ENCODE measurements at regions not wholly inside any gene's neighbourhood (a gene's known extent, or its start where the extent isn't known, plus 50 kb on each side); places are given as distances from the start of the nearest gene placed in this dataset.
"Not testable (repeated sequence)": the region's sequence is repeated elsewhere in the genome, so short reads cannot be mapped to it uniquely, and the experiment has no call there.

- no peak for DNase-seq
Measured at GRCh38 chr14:30445011-30445793, 113.8 kb upstream of the G2E3 start.

GRCh38 chr14:30445852-30446251 lies 113.1 kb upstream of the G2E3 start:
- DNase-seq, result no peak

- DNase-seq, result no peak
Measured at GRCh38 chr14:30450631-30451545, 108.1 kb upstream of the G2E3 start.

GRCh38 chr14:30456296-30456695 lies 102.7 kb upstream of the G2E3 start:
- no peak for DNase-seq

- no peak for DNase-seq
Measured at GRCh38 chr14:30462358-30462757, 96.6 kb upstream of the G2E3 start.

GRCh38 chr14:30464481-30464880 lies 94.5 kb upstream of the G2E3 start:
- no peak for DNase-seq

GRCh38 chr14:30468354-30468753 lies 90.6 kb upstream of the G2E3 start:
- no peak for DNase-seq

- no peak for DNase-seq
Measured at GRCh38 chr14:30471980-30472379, 87.0 kb upstream of the G2E3 start.

GRCh38 chr14:30473846-30474696 lies 84.9 kb upstream of the G2E3 start:
- not testable (repeated sequence) for DNase-seq

- no peak for DNase-seq
Measured at GRCh38 chr14:30482276-30482675, 76.7 kb upstream of the G2E3 start.

GRCh38 chr14:30484201-30484600 lies 74.8 kb upstream of the G2E3 start:
- DNase-seq, result no peak

GRCh38 chr14:30484976-30485375 lies 74.0 kb upstream of the G2E3 start:
- no peak for DNase-seq

- DNase-seq, result no peak
Measured at GRCh38 chr14:30496852-30497251, 62.1 kb upstream of the G2E3 start.

GRCh38 chr14:30499358-30499757 lies 59.6 kb upstream of the G2E3 start:
- DNase-seq, result no peak

GRCh38 chr14:30500222-30500621 lies 58.7 kb upstream of the G2E3 start:
- no peak for DNase-seq

- peak; percentile 17 to 20 for DNase-seq
Measured at GRCh38 chr14:30507209-30507608, 51.7 kb upstream of the G2E3 start.

All from Kasumi-1 (cell line).